NT2/D1 (cell line): ENCODE measurements at regions not wholly inside any gene's neighbourhood (a gene's known extent, or its start where the extent isn't known, plus 50 kb on each side); places are given as distances from the start of the nearest gene placed in this dataset.

Experiments used
- SUZ12 ChIP-seq: IDR thresholded peaks from 2 replicates; pipeline ENCODE4 v1.6.1; 2011; ENCODE audit not compliant: insufficient read length, insufficient read depth; ENCODE audit errors: extremely low read depth
- YY1 ChIP-seq: IDR thresholded peaks from 2 replicates; pipeline ENCODE4 v1.6.1; 2011; ENCODE audit not compliant: insufficient read length, insufficient read depth
- ZNF274 ChIP-seq: IDR thresholded peaks from 2 replicates; pipeline ENCODE4 v1.6.1; 2011; ENCODE audit warnings: mild to moderate bottlenecking, low read depth, low read length

DNA sequence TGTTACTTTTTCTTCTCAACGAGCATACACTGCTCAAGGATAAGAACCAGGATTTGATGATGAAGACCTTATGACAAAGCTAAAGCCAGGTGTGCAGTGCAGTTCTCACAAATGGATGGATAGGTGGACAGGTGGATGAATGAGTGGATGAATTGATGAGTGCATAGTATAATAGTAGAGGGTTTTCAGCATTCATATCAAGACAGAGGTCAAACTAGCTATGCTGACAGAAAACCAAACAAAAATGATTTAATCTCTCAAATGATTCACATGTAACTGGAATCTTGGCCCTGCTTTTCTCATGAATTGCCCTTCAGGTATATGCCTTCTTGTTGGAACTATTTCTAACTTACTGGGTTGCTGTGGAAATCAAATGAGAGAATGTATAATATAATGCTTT lies 240.9 kb downstream of the BCAT1 start:
- TF ChIP-seq YY1 (no peak), ZNF274 (no peak), SUZ12 (no peak)
